Heart left ventricle (tissue), 16 donors: ENCODE measurements at regions not wholly inside any gene's neighbourhood (a gene's known extent, or its start where the extent isn't known, plus 50 kb on each side); places are given as distances from the start of the nearest gene placed in this dataset.

Experiments used
- ATAC-seq, 4 donors: fragments of 200-7000 bp; cut with Tn5 transposase; one replicate each; pipeline ENCODE4 v1.9.1; 2020 to 2022; ENCODE audit warnings: moderate library complexity in 4 of 4, mild to moderate bottlenecking in 3 of 4, moderate number of reproducible peaks in 1 of 4
- DNase-seq, 5 donors: peaks; one replicate each; pipeline ENCODE4 v3.0.0-alpha.2; 2020
- H3K27ac ChIP-seq, 12 donors: fragments of 200-600 bp; sonication (generic) in 4 of 12; one replicate each; pipeline versions ENCODE4 v1.5.0 to v1.8.0; 2016 to 2022; ENCODE audit warnings: mild to moderate bottlenecking in 2 of 12
- H3K27me3 ChIP-seq, 9 donors: fragments of 200-600 bp; sonication (generic) in 2 of 9; one replicate each; pipeline versions ENCODE4 v1.5.1 to v1.8.0; 2016 to 2022; ENCODE audit warnings: mild to moderate bottlenecking in 3 of 9
- H3K36me3 ChIP-seq, 9 donors: fragments of 200-600 bp; sonication (generic) in 2 of 9; one replicate each; pipeline versions ENCODE4 v1.5.0 to v1.8.0; 2018 to 2022; ENCODE audit warnings: mild to moderate bottlenecking in 2 of 9
- H3K4me1 ChIP-seq, 12 donors: fragments of 200-600 bp; sonication (generic) in 4 of 12; one replicate each; pipeline versions ENCODE4 v1.5.0 to v1.8.0; 2016 to 2022; ENCODE audit warnings: mild to moderate bottlenecking in 3 of 12
- H3K4me3 ChIP-seq, 12 donors: fragments of 200-600 bp; sonication (generic) in 4 of 12; one replicate each; pipeline versions ENCODE4 v1.5.0 to v1.8.0; 2017 to 2022; ENCODE audit warnings: mild to moderate bottlenecking in 9 of 12, moderate library complexity in 4 of 12
- H3K9me3 ChIP-seq, 12 donors: fragments of 200-600 bp; sonication (generic) in 4 of 12; one replicate each; pipeline versions ENCODE4 v1.5.0 to v1.8.0; 2016 to 2022; ENCODE audit warnings: mild to moderate bottlenecking in 1 of 12
- CTCF ChIP-seq, 12 donors: fragments of 200-600 bp; sonication (generic) in 4 of 12; IDR thresholded peaks; one replicate each; pipeline versions ENCODE4 v1.5.0 to v1.8.0; 2018 to 2022; ENCODE audit warnings: antibody characterized with exemption in 12 of 12, mild to moderate bottlenecking in 5 of 12
- POLR2A ChIP-seq, 2 donors: fragments of 450-650 bp; IDR thresholded peaks; one replicate each; pipeline ENCODE4 v1.6.1; 2017; ENCODE audit warnings: antibody characterized with exemption in 2 of 2, mild to moderate bottlenecking in 2 of 2, moderate library complexity in 2 of 2
- WGBS, 4 donors: extraction: QIAGEN DNeasy Blood & Tissue Kit in 2 of 4; methylation state at CpG; one replicate each; pipeline versions ENCODE4 v1.1.5 to v1.1.7; 2013 to 2018; 5-methylcytosine and 5-hydroxymethylcytosine counted together
- intact Hi-C, 10 donors: fragments of 100-400 bp; cut with DNase I; formaldehyde crosslinking; loops; one replicate each; pipeline versions ENCODE4 v1.11.1 to v1.14.2; 2022
- donor health status: ischemic (EF 13 %, LVEDD 7.1; RV severe dilation, severe dysfunction).
- donor health status: healthy with polysubstance abuse.
- donor health status: DM: no; HTN: yes; CAD: no.
- donor health status: DM: no; HTN: no; CAD: no.
- donor health status: ischemic (EF 25% LVEDD 6.9; RV normal size, moderate dysfunction).
- donor health status: ischemic (EF 25% LVEDD 5.7; RV mildly dilated, moderate dysfunction).
- donor health status: healthy.
- donor health status: DM: yes; HTN: yes; CAD: no.
- donor health status: ischemic (EF 35%, LVEDD 5.7; RV mildly dilated, moderate dysfunction).
- donor health status: nonischemic (EF 11% LVEDD 7.7; RV severe dilation, severe dysfunction).
- donor health status: DM: yes; HTN: yes; CAD: no.
- donor health status: PGD.
- donor health status: ischemic (EF 29% LVEDD 5.4; RV normal size, mild dysfunction).
- donor health status: nonischemic (EF 23%, LVEDD 6.1; RV moderate dilation, normal function).

- intact Hi-C loops = loop anchor here in 1 of 10 donors (5.0 kb wide), 1 partner anchor 165 kb away; no protein-coding TSS in a partner anchor
- no peak overlapping the region for H3K27ac ChIP-seq
- DNase-seq = no peak
These were observed 168.1 kb upstream of the PRICKLE1 start for GRCh38 chr12:42757624-42758119.

GRCh38 chr12:42756841-42757623, 167.5 kb upstream of the PRICKLE1 start:
- Histone ChIP-seq H3K9me3 (no peaks in the 10 kb centered on the region), H3K27me3 (no peaks in the 10 kb centered on the region), H3K36me3 (no peaks in the 10 kb centered on the region), H3K27ac (no peak overlapping the region), H3K4me1 (peaks cover 0 to 22% (median 11%) of the 10 kb centered on the region in 12 donors), H3K4me3 (no peak overlapping the region)
- intact Hi-C loops = loop anchor here in 1 of 10 donors (5.0 kb wide), 1 partner anchor 165 kb away; no protein-coding TSS in a partner anchor
- 76 to 81% (median 77%) methylated on average over 9 of the region's 9 CpGs for WGBS, 4 donors
- TF ChIP-seq POLR2A (IDR thresholded peaks at IDR 0.05) (no peak), CTCF (IDR thresholded peaks at IDR 0.05) (no peak)
- DNase-seq = no peak
- ATAC-seq = no peak

More at GRCh38 chr12:42757624-42758119, 168.1 kb upstream of the PRICKLE1 start:
- Histone ChIP-seq H3K4me3 (no peak overlapping the region), H3K4me1 (peaks cover 0 to 26% (median 11%) of the 10 kb centered on the region in 12 donors), H3K27me3 (no peaks in the 10 kb centered on the region), H3K36me3 (no peaks in the 10 kb centered on the region), H3K9me3 (no peaks in the 10 kb centered on the region)
- 67 to 79% (median 77%) methylated on average over 8 of the region's 8 CpGs for WGBS, 4 donors
- no peak for ATAC-seq
- TF ChIP-seq CTCF (IDR thresholded peaks at IDR 0.05) (no peak), POLR2A (IDR thresholded peaks at IDR 0.05) (no peak)

- no peak for DNase-seq
- intact Hi-C loops = no loop called here
- Histone ChIP-seq H3K4me1 (no peaks in the 10 kb centered on the region), H3K4me3 (no peak overlapping the region), H3K36me3 (no peaks in the 10 kb centered on the region), H3K9me3 (peaks cover 0 to 18% (median 7%) of the 10 kb centered on the region in 12 donors), H3K27ac (no peak overlapping the region), H3K27me3 (no peaks in the 10 kb centered on the region)
- no peak for TF ChIP-seq CTCF (IDR thresholded peaks at IDR 0.05)
- no peak for TF ChIP-seq POLR2A (IDR thresholded peaks at IDR 0.05)
- 93 to 98% (median 94%) methylated on average over 1 of the region's 1 CpG for WGBS, 4 donors
- no peak for ATAC-seq
These were observed 160.8 kb upstream of the PRICKLE1 start for GRCh38 chr12:42750356-42750755.

- H3K4me1 ChIP-seq = peaks cover 0 to 11% (median 5%) of the 10 kb centered on the region in 12 donors
- peaks cover 0 to 18% (median 7%) of the 10 kb centered on the region in 12 donors for H3K9me3 ChIP-seq
- ATAC-seq = no peak
- no peak overlapping the region for H3K27ac ChIP-seq
- no peaks in the 10 kb centered on the region for H3K36me3 ChIP-seq
- DNase-seq = no peak
- TF ChIP-seq POLR2A (IDR thresholded peaks at IDR 0.05) (no peak), CTCF (IDR thresholded peaks at IDR 0.05) (no peak)
- H3K4me3 ChIP-seq = no peak overlapping the region
- no peaks in the 10 kb centered on the region for H3K27me3 ChIP-seq
- 91 to 98% (median 96%) methylated on average over 1 of the region's 1 CpG for WGBS, 4 donors
- intact Hi-C loops = no loop called here
These were observed 159.7 kb upstream of the PRICKLE1 start for GRCh38 chr12:42749239-42749638.
